A673 (cell line): ENCODE measurements at regions not wholly inside any gene's neighbourhood (a gene's known extent, or its start where the extent isn't known, plus 50 kb on each side); places are given as distances from the start of the nearest gene placed in this dataset.

Experiments used
- EZH2 ChIP-seq: fragments of 200-600 bp; sonication (generic); IDR thresholded peaks from 2 replicates; pipeline ENCODE4 v1.6.1; 2017; ENCODE audit warnings: borderline replicate concordance, low read depth, mild to moderate bottlenecking, mixed read lengths, antibody characterized with exemption, low read length; ENCODE audit not compliant: poor library complexity, severe bottlenecking
- TF ChIP-seq, protein P1 (sequence below): fragments of 300-800, 200-600 bp; sonication (generic); conservative IDR thresholded peaks from 2 replicates; pipeline ENCODE4 v1.5.1; 2017; ENCODE audit warnings: low read depth, mild to moderate bottlenecking, antibody characterized with exemption, low read length, moderate library complexity, mixed read lengths

DNA sequence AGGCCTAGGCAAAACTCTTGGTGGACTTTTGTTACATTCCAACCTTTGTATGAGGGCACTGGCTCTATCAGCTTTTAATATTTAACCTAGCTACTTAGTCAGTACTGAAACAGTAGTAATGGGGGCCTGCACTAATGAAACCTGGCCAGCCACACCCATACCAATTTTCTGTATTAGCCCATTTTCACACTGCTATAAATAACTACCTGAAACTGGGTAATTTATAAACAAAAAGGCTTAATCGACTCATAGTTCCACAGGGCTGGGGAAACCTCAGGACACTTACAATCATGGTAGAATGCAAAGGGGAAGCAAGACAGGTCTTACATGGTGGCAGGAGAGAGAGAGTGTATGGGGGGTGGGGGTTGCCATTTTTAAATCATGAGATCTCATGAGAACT is 245.7 kb upstream of the RGS18 start:
- TF ChIP-seq, protein P1, sequence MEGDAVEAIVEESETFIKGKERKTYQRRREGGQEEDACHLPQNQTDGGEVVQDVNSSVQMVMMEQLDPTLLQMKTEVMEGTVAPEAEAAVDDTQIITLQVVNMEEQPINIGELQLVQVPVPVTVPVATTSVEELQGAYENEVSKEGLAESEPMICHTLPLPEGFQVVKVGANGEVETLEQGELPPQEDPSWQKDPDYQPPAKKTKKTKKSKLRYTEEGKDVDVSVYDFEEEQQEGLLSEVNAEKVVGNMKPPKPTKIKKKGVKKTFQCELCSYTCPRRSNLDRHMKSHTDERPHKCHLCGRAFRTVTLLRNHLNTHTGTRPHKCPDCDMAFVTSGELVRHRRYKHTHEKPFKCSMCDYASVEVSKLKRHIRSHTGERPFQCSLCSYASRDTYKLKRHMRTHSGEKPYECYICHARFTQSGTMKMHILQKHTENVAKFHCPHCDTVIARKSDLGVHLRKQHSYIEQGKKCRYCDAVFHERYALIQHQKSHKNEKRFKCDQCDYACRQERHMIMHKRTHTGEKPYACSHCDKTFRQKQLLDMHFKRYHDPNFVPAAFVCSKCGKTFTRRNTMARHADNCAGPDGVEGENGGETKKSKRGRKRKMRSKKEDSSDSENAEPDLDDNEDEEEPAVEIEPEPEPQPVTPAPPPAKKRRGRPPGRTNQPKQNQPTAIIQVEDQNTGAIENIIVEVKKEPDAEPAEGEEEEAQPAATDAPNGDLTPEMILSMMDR, result no peak
- TF ChIP-seq EZH2, result no peak
